Activated CD4-positive, CD25-positive, alpha-beta regulatory T cell treated with anti-CD3 and anti-CD28 coated beads, Interleukin-2, amount 50 U/mL, for 16 hours (primary cell): ENCODE measurements at regions not wholly inside any gene's neighbourhood (a gene's known extent, or its start where the extent isn't known, plus 50 kb on each side); places are given as distances from the start of the nearest gene placed in this dataset.

Source experiments
- DNase-seq: peaks from one replicate; pipeline ENCODE4 v3.0.0-alpha.2; 2020; ENCODE audit warnings: low read depth, low spot score

DNA sequence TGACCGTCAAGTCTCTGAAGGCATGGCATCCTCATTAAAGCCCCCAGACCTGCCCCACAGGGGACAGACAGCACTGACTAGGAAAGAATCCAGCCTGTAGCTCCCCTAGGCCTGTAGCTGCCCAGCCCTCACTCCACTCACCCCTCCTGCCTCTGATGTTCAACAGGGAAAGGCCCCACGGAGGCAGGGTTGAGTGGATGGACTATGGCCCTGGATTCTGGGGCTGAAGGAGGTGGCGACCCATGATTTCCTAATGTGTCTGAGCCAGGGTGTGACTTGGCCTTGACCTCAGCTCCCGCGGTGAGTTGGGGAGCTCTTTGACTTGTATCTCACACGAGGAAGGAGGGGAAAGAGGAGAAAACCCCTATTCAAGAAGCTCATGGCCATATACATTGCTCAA lies 238.5 kb upstream of the CSF3R start:
- DNase-seq, result no peak

DNA sequence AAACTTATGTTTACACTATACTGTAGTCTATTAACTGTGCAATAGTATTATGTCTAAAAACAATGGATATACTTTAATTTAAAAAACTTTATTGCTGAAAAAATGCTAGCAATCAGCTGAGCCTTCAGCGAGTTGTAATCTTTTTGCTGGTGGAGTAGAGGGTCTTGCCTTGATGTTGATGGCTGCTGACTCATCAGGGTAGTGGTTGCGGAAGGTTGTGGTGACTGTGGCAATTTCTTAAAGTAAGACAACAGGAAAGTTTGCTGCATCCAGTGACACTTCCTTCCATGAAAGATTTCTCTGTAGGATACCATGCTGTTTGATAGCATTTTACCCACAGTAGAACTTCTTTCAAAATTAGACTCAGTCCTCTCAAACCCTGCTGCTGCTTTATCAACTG lies 234.7 kb upstream of the CSF3R start:
- DNase-seq, result no peak

DNA sequence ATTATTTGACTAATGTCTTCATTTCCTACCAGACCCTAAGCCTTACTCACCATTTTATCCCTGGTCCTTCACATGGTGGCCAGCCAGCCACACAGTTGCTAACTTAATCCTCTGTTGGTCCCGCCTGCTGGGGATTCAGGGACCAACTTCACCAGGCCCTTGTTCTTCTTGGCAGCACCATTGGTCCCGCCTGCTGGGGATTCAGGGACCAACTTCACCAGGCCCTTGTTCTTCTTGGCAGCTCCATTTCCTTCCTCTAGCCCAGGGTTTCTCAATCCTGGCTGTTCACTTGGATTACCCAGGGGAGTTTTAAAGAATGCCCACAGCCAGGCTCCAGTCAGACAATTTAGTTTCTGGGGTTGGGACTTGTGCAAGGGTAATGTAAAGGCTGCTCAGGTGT lies 233.1 kb upstream of the CSF3R start:
- no peak for DNase-seq

DNA sequence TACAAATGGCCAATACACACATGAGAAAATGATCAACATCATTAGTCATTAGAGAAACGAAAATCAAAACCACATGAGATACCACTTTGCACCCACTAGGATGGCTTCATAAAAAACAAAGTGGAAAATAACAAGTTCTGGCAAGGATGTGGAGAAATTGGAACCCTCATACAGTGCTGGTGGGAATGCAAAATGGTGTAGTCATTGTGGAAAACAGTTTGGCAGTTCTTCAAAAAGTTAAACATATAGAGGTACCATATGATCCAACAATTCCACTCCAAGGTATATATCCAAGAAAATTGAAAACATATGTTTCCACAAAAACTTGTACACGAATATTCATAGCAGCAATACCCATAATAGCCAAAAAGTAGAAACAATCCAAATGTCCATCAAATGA lies 231.6 kb upstream of the CSF3R start:
- DNase-seq, result no peak

DNA sequence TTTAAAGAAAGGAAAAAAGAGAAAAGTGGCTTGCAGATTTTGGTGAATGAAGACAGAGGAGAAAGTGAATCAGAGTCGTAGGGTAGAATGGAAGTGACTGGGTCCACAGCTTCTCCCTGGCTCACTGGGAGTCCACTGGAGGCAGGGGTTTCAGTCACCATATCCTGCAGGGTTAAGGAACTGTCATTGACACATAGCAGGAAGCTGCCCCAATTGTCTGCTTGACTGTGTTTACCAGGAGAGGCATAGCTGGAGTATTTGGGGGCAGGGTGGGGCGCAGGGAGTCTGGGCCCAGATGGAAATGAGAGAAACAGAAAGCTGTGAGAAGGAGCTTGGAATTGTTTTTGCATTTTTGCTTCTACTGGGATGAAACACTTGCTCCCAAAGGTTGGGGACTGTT lies 228.8 kb upstream of the CSF3R start:
- no peak for DNase-seq

DNA sequence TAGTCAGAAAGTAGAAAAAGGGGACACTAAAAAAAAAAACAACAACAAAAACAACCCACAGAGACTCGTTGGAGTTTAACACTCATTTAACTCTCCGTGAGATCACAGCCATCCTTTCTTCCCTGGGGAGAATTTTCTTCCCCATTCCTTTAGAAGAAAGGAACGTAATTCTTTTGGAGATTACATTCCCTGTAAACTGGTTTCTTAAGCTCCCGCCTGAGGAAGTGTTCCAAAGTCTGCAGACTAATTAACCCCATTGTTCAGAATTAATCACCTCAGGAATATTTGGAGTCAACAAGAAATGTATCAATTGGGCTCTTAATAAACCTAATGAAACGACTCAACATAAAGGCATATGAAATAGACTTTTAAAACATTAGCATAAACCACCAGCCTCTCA lies 228.2 kb upstream of the CSF3R start:
- no peak for DNase-seq

DNA sequence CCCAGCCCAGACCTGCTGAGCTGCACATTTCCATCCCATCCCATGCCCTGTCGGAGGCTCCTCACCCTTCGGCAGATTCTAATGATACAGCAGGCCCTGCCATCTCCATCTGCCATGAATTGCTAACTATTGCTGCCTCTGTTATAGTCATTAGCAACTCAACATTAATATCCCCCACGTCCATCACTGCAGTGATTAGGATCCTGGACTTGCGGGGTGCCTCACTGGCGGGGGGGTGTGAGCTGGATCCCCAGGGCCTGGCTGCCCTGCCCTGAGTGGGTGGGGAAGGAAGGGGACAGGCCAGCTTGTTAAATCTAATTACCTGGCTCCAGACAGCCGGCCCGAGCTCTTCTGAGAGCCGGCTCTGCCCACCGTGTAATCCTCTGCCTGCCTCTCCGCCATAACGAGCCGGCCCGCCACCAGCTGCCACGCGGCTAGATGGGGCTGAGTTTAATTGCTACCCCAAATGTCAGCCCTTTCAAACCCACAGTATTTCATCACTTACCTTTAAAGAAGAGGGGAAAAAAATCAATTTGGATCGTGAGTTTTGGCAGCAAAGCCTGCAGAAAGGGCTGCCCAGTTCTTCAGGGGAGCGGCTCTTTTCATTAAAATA lies 227.3 kb upstream of the CSF3R start:
- no peak for DNase-seq

DNA sequence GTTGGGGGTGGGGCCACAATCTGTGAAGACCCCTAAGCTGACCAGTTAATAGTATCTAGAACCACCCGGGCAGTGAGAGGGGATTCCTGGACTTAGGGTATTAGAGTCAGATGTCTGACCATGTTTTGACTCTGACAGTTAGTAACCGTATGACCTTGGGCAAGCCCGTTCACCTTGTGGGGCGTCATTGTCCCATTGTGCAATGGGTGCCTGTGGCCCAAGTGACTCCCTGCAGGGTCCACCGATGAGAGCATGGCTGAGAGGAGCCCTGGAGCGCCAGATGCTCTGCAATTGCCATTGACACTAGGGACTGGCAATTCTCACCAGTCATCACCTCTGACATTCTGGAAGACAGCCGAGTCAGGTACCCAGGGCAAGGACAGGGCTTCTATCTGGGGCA lies 225.9 kb upstream of the CSF3R start:
- DNase-seq, result no peak

DNA sequence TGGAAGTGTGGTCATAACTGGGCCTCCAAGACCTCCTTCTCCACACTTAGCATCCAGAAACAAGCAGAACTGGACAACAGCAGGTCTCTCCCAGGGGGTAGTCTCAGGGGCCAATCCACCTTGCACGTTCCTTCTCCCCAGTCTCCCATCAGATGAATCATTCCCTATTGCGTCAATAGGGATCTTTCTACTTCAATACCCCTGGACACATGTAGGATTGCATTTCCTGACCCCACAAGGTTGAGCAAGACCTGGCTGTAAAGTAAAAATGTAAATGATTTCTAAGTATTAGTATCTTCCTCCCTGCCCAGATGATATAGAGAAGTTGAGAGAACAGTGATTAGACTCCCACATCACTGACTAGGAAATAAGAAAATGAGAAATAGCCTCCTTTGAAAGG lies 224.5 kb upstream of the CSF3R start:
- DNase-seq, result no peak

DNA sequence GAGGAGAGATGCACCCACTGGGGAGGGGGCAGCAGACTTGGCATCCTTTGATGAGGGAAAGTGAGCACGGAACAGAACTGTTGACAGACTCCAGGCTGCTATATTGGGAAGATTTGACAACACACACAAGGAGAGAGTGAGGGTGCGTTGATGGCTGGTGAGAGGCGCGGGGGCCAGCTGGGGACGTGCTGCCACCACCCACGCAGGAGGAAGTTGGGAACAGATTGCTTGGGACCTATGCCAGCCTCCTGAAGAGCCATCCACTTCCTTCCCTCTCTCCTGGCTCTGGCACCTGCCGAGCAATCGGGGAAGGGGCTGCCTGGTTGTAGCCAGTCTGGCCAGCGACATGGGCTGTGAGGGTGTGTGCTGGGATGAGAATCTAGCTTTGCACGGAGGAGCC lies 223.7 kb upstream of the CSF3R start:
- DNase-seq, result no peak

DNA sequence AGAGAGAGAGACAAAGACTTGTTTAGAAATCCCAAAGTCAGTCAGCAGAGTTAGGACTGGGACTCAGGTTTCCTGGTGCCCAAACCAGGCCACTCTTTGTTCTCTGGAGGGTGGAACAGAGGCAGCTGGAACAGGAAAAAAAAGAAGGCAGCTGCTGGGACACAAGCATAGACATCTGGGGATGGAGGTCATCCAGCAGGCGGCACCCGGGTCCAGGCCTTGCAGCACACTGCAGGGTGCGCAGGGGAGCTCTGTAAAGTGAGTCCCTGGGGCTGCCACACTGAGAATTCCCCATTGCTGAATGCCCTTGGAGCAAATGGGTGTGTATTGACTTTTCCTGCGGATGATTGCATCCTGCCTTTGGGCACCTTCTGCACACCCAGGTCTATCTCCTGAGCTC lies 222.9 kb upstream of the CSF3R start:
- no peak for DNase-seq

DNA sequence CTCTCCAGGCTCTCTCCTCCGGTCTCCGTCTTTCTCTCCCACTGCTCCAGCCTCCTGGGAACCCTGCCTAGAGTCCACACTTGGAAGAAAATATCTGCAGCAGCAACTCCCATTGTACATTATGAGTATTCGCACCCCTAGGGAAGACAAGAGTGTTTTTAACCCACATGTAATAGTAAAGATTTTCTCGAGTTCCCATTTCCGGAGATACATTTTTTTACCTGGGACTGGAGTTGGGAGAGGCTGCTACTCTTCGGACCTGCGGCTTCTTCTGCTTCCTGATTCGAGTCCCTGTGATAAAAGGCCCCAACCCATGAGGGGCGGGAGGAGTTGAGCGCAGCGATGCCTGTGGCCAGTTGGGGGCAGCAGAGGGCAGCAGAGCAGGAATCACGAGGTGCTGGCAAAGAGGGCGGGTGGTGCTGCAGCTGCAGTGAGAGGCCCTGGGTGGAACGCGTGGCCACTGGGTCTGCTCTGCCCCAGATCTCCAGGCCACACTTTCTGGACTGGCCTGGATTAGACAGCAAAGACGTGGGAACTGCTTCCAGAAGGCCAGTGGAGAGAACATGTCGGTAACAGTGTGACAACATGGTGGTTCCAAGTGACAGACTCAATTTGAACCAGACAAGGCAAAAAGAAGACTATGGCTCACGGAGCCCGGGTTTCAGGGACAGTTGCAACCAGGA lies 221.0 kb upstream of the CSF3R start:
- DNase-seq, result no peak

DNA sequence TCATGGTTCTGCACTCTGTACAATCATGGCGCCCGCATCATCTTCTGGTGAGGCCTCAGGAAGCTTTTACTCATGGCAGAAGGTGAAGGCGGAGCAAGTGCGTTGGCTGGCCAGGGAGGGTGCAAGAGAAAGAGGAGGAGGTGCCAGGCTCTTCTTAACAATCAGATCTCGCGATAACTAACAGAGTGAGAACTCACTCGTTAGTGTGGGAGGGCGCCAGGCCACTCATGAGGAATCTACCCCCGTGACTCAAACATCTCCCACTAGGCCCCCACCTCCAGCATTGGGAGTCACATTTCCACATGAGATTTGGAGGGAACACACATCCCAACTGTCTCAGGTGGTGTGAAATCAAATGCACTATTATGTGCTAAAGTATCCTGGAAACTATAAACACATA lies 220.2 kb upstream of the CSF3R start:
- no peak for DNase-seq

DNA sequence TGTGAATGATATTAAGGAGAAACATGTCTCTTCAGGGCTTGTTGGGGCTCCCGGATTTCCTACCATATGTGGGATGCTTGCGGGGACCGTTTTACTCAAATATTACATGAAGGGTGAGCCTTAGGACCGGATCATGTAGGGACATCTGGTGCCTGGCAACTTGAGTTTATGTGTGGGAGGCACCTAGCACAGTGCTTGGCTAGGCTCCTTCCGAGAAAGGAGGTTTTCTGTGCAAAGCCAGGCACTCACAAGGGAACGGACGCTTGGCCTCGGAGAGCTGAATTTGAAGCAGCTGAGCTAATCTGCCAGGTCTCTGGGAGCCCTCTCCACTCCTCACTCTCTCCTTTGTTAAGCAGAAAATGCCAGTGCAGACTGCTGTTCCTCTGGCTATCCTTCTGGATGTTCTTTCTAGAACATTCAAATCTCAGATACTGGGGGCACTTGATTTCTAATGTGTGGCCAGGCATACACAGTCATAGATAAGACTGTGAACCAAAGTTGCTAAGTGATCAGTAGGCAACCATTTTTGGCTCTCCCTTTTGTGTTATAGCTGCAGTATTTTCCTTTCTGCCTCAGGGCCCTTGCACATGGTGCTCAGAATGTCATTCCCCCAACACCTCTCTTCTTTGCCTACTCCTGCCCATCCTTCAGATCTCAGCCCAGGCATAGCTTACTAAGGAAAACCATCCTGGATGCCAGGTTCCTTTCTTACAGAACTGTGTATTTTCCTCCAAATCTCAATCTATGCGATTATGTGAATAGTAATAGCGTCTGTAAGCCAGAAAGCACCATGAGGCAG lies 216.6 kb upstream of the CSF3R start:
- no peak for DNase-seq

DNA sequence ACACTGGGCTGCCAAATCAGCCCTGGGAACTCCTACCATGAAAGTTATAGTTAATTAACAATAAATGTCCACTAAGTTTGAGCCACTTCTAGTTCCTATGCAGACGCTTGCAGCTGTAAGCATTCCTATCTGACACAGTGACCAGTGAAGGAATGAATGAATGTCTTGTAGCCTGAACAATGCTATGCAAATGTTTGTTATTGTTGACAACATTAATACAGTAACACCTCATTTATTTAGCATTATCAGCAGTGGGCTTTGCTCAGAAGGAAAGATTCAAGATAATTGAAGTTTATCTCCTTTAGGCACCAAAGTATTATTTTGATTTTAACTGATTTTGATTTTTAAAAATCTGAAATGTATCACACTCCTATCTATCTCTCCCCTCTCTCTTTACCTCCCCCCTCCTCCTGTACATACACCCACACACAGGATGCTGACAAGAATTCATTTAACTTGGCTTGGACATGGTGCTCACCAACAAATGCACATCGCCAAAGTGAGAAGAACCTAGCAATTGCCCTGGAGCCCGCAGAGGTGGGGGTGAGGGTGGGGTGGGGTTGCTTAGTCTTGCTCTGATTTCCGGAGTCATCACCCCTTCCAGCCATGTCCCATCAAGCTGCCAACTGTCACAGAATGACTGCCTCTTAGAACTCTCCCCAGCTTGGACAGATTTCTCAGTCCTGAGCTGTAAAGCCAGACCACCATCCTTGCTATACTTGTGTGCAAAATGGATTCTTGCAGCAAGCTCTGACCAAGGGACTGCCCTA lies 215.3 kb upstream of the CSF3R start:
- DNase-seq, result no peak

DNA sequence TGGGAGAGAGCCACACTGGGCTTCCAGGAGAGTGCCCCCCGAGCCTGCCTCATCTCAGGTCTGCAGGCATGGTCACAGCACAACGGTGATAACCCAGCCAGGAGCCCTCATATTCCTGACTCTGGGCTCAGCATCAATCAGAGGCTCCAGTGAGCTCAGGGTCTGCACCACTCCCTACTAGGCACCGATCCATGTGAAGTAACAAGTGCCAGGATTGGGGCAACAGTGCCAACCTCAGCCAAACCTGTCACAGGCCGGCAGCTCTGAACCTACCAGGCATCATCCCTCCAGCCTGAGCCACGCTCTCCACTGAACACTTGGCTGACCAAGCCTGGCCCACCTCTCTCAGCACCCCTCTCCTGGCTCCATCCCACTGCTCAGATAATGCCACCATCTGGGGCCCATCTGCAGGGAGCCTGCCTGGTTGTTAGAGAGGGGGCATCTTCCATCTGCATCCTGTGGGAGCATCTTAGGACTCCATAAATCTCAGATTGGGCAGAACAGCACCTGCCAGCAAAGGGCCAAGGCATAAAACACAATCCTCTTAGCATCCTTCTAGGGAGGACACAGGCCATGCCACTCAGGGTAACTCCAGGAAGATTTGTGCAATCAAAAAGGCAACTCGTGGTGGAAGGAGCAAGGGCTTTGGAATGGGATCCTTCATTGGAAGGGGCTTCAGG lies 213.7 kb upstream of the CSF3R start:
- DNase-seq, result no peak

DNA sequence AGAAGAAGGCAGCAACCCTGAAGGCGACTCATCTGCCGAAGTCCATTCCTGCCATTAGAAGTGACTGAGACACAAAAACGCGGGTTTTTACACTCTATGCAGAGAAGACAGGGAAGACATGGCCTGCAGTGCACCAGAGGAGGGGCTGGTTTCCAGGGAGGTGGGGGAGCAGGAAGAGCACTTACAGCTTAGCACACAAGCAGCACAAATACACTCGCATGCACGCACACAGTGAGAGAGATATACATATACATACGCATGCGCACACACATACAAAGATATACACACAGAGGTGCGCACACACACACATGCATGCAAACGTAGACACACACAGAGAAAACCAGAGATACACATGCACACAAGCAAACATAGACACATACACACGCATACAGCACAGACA lies 210.9 kb upstream of the CSF3R start:
- no peak for DNase-seq

DNA sequence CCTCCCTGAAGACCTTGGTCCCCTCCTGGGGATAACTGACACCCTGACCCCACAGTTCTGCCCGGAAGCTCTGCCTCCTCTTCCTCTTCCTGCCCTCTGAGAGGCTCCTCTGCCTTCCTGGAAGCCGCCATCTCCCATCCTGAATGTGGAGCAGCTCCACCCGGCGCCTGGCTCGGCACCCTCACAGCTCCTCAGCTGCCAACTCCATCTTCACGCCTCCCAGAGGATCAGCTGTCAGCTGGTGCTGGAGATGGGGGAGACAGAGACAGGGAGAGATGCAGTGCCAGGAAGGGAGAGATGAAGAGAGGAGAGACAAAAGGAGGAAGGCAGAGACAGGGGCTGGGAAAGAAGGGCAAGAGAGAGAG lies 210.4 kb upstream of the CSF3R start:
- DNase-seq, result no peak

DNA sequence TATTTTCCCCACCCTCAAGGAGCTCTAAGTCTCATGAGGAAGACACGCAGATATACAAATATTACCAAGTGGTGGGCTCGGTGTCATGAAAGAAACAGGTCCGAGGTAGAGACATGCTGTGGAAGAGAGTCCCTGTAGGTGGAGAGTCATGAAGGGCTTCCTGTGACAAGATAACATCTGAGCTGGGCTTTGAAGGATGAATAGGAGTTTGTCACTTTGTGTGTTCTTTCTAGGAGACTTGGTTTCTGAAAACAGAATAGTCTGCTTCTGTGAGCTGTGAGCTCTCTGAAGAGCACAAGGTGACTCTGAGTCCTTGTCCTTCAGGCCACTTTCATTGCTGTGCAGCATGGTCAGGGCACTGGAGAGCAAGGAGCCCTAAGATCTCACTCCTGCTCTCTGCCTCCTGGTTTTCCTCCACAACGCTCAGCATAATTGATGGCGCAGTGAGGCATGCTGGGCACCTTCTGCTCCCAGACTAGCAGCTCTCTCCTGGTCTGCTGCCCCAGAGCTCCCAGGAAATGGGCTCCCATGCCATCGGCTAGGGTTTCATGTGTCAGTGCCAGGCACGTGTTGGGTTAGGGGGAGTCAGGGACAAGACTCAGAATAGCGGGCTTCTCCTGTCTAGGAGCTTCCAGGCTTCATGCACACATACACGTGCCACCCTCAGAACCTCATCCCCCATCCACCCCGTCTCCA lies 209.9 kb upstream of the CSF3R start:
- no peak for DNase-seq

DNA sequence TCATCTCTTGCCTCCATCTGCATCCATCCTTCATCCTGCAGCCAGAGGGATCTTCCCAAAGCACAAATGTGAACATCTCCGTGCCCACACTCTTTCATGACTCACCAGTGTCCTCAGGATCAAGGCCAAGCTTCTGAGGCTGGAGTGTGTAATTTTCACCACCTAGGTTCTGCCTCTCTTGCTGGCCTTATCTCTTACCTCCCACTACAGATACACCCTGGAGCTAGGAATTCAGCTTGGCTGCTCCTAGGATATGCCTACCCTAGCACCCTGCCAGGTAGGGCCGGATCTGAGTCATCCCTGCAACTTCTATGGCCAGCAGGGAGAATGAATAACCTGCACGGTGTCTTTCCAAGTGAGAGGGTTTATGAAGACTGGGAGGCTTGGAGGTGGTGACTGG lies 208.7 kb upstream of the CSF3R start:
- DNase-seq, result no peak

DNA sequence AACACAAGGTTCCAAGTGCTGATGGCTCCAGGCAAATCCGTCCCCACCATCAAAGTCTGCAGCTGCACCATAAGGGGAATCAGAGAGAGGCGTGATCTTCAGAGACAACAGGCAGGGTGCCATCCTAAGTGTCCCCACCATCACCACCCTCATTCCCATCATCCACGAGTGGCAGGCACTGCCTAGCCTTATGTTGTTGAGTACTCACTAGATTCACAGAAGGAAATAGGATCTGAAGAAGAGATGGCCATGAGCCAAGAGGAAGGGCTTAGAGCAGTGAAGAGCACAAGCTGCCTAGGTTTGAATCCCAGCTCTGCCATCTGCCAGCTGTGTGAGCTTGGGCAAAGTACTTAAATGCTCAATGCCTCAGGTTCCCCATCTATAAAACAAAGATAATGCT lies 207.3 kb upstream of the CSF3R start:
- no peak for DNase-seq
